ENCODE measurements at regions not wholly inside any gene's neighbourhood (a gene's known extent, or its start where the extent isn't known, plus 50 kb on each side); places are given as distances from the start of the nearest gene placed in this dataset.

DNA sequence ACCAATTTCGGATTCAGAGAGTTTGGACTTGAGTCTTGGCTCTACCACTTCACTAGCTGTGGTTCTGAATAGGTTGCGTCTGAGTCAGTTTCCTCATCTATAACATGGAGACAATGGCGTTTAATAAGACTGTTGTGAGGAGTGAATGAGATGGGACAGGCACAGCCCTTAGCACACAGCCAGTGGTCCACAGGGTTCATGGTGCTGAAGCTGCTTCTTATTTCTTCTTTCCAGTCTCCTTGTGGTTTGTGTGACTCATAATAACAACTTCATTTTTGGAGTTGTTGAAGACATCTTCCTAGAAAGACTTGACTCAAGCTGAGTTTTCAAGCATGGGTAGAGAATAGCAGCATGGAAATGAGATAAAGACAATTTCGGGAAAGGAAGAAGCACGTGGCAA is 172.6 kb upstream of the PPP2R2B start:
- Histone ChIP-seq H3K9me3 (ENCODE audit: control insufficient read depth in 2 of 2, low read length in 2 of 2) (no peaks in the 10 kb centered on the region), H3K4me3 (ENCODE audit: low read depth, low read length) (no peak overlapping the region), H3K36me3 (ENCODE audit: control insufficient read depth, insufficient read depth, low read length) (no peaks in the 10 kb centered on the region), H3K27ac (ENCODE audit: insufficient read depth, low read length, poor library complexity, severe bottlenecking) (no peak overlapping the region), H3K4me1 (ENCODE audit: control insufficient read depth, insufficient read depth, low read length, poor library complexity, severe bottlenecking) (no peaks in the 10 kb centered on the region), H3K27me3 (ENCODE audit: control insufficient read depth, insufficient read depth, low read length) (no peaks in the 10 kb centered on the region)
- H3K36me3 Mint-ChIP-seq: no peaks in the 10 kb centered on the region
- no peak overlapping the region for H3K4me3 Mint-ChIP-seq
- no peak for DNase-seq
- no peaks in the 10 kb centered on the region for H3K4me1 Mint-ChIP-seq
- no peak overlapping the region for H3K27ac Mint-ChIP-seq
- no peak for ATAC-seq (ENCODE audit: low read depth in 2 of 2)
- H3K27me3 Mint-ChIP-seq: no peaks in the 10 kb centered on the region
- H3K9me3 Mint-ChIP-seq: peaks cover 0 to 2% (median 0%) of the 10 kb centered on the region in 7 donors

DNA sequence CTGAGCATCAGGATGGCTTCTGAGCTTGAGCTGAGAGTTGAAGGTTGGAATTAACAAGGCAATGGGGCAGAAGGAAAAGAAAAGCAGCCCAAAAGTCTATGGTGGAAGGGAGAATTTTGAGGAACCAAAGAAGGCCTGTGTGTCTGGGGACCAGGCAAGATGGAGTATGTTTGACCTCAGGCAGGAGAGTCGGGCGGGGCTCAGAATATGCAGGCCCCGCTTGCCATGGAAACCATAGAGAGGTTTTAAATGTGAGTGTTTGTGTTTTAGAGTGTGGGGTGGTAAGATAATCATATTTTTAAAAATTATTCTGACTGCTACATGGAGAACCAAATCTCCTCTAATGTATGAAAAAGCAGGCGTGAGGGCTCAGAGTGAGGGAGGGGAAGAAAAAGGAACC is 174.0 kb upstream of the PPP2R2B start:
- Mint-ChIP-seq H3K4me3 (no peak overlapping the region), H3K36me3 (no peaks in the 10 kb centered on the region), H3K27ac (no peak overlapping the region), H3K9me3 (peaks cover 0 to 2% (median 0%) of the 10 kb centered on the region in 7 donors), H3K4me1 (no peaks in the 10 kb centered on the region), H3K27me3 (no peaks in the 10 kb centered on the region)
- DNase-seq (no peak), ATAC-seq (ENCODE audit: low read depth in 2 of 2) (no peak)
- H3K36me3 ChIP-seq (ENCODE audit: control insufficient read depth, insufficient read depth, low read length): no peaks in the 10 kb centered on the region
- H3K9me3 ChIP-seq (ENCODE audit: control insufficient read depth in 2 of 2, low read length in 2 of 2): no peaks in the 10 kb centered on the region
- no peak overlapping the region for H3K27ac ChIP-seq (ENCODE audit: insufficient read depth, low read length, poor library complexity, severe bottlenecking)
- no peak overlapping the region for H3K4me3 ChIP-seq (ENCODE audit: low read depth, low read length)
- H3K27me3 ChIP-seq (ENCODE audit: control insufficient read depth, insufficient read depth, low read length): no peaks in the 10 kb centered on the region
- H3K4me1 ChIP-seq (ENCODE audit: control insufficient read depth, insufficient read depth, low read length, poor library complexity, severe bottlenecking): no peaks in the 10 kb centered on the region

DNA sequence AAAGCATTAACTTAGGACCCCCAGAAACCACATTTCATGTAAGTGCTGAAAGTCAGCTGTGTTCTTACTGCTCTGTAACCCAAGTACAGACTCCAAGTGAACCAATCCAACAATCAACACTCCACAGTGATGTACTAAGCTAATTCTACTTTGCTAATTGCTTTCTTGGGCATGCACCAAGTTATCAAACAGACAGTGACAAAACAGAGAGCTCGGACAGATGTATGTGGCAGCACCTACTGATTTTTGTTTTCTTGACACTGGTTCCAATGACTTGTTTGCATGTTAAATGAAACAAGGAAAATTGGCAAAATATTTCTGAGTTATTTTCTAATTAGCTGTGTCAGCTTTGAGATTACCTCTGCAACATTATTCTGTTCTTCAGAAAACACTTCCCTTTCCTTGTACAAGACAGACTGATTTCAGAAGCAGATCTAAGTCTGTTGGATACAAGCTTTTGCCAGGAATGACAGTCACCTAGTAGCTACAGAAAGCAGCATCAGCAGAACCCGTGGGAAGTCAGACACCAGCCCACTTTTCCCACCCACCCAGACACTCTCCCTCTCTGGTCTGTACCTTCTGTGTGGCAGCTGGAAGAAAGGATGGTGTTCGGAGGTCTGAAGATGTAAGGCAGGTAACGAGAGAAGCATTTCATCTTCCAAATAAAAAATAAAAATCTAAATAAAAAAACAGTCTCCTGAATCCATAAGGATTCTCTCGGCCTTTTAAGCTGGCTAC is 176.7 kb upstream of the PPP2R2B start:
- H3K4me1 Mint-ChIP-seq: no peaks in the 10 kb centered on the region
- H3K4me3 ChIP-seq (ENCODE audit: low read depth, low read length): no peak overlapping the region
- H3K27me3 ChIP-seq (ENCODE audit: control insufficient read depth, insufficient read depth, low read length): no peaks in the 10 kb centered on the region
- H3K36me3 ChIP-seq (ENCODE audit: control insufficient read depth, insufficient read depth, low read length): no peaks in the 10 kb centered on the region
- peaks cover 0 to 1% (median 0%) of the 10 kb centered on the region in 7 donors for H3K9me3 Mint-ChIP-seq
- H3K27ac Mint-ChIP-seq: no peak overlapping the region
- ATAC-seq (ENCODE audit: low read depth in 2 of 2) (no peak), DNase-seq (no peak)
- no peaks in the 10 kb centered on the region for H3K4me1 ChIP-seq (ENCODE audit: control insufficient read depth, insufficient read depth, low read length, poor library complexity, severe bottlenecking)
- H3K9me3 ChIP-seq (ENCODE audit: control insufficient read depth in 2 of 2, low read length in 2 of 2): no peaks in the 10 kb centered on the region
- H3K27ac ChIP-seq (ENCODE audit: insufficient read depth, low read length, poor library complexity, severe bottlenecking): no peak overlapping the region
- no peak overlapping the region for H3K4me3 Mint-ChIP-seq
- no peaks in the 10 kb centered on the region for H3K36me3 Mint-ChIP-seq
- H3K27me3 Mint-ChIP-seq: no peaks in the 10 kb centered on the region

DNA sequence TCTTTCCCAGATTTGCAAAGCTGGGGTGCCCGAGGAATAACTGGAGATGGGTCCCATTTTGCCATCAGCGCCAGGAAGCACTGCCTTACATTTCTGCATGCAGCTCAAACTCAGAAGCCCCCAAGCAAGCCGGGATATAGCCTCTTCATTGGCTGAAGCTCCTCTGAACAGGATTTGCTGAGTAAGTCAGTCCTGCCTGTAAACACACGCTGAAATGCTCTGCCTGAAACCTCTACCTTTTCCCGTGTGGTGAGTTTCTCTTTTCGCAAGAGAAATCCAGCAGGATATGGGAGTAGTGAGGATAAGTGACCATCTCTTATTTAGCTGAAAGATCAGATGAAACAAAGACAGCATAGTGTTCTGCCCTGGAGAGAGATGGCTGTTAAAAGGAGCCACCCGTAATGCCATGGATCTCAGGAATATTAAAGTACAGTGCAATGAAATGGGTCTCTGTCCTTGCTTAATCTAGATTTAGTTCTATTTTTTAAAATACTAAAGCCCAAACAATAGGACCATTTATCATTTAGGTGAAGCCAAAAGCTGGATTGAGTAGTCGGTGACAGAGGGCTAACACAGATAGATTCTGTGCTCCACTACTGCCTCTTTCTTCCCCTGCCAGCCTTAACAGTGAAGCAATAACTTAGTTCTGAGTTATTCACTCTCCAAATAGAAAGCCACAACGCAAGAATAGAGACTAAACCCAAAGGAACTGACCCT is 177.5 kb upstream of the PPP2R2B start:
- peaks cover 0 to 1% (median 0%) of the 10 kb centered on the region in 7 donors for H3K9me3 Mint-ChIP-seq
- no peaks in the 10 kb centered on the region for H3K36me3 Mint-ChIP-seq
- Histone ChIP-seq H3K27me3 (ENCODE audit: control insufficient read depth, insufficient read depth, low read length) (no peaks in the 10 kb centered on the region), H3K4me3 (ENCODE audit: low read depth, low read length) (no peak overlapping the region), H3K27ac (ENCODE audit: insufficient read depth, low read length, poor library complexity, severe bottlenecking) (no peak overlapping the region), H3K4me1 (ENCODE audit: control insufficient read depth, insufficient read depth, low read length, poor library complexity, severe bottlenecking) (no peaks in the 10 kb centered on the region), H3K9me3 (ENCODE audit: control insufficient read depth in 2 of 2, low read length in 2 of 2) (no peaks in the 10 kb centered on the region), H3K36me3 (ENCODE audit: control insufficient read depth, insufficient read depth, low read length) (no peaks in the 10 kb centered on the region)
- H3K4me1 Mint-ChIP-seq: no peaks in the 10 kb centered on the region
- DNase-seq (no peak), ATAC-seq (ENCODE audit: low read depth in 2 of 2) (no peak)
- no peaks in the 10 kb centered on the region for H3K27me3 Mint-ChIP-seq
- no peak overlapping the region for H3K4me3 Mint-ChIP-seq
- no peak overlapping the region for H3K27ac Mint-ChIP-seq

DNA sequence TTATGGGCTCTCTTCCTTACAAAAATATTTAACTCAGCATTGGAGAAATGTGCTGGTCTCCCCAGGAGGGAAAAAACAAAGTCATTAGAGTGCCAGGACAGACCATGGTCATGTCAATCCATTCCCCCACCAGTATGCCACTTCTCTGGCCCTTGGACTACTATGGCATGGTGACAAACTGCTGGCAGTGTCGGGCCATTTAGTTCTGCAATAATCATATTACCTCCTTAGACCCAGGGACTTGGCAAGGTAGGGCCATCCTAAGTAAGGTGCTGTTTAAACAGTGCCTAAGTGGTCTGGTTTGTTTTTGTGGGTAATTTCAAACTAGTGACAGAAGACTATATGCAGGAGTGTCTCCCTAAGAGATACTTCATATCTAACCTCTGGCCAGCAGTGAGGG is 177.8 kb upstream of the STK32A start:
- DNase-seq (no peak), ATAC-seq (ENCODE audit: low read depth in 2 of 2) (no peak)
- no peaks in the 10 kb centered on the region for H3K27me3 Mint-ChIP-seq
- Histone ChIP-seq H3K4me1 (ENCODE audit: control insufficient read depth, insufficient read depth, low read length, poor library complexity, severe bottlenecking) (no peaks in the 10 kb centered on the region), H3K9me3 (ENCODE audit: control insufficient read depth in 2 of 2, low read length in 2 of 2) (no peaks in the 10 kb centered on the region), H3K4me3 (ENCODE audit: low read depth, low read length) (no peak overlapping the region), H3K36me3 (ENCODE audit: control insufficient read depth, insufficient read depth, low read length) (no peaks in the 10 kb centered on the region), H3K27me3 (ENCODE audit: control insufficient read depth, insufficient read depth, low read length) (no peaks in the 10 kb centered on the region), H3K27ac (ENCODE audit: insufficient read depth, low read length, poor library complexity, severe bottlenecking) (no peak overlapping the region)
- no peaks in the 10 kb centered on the region for H3K4me1 Mint-ChIP-seq
- no peaks in the 10 kb centered on the region for H3K36me3 Mint-ChIP-seq
- peaks cover 0 to 1% (median 0%) of the 10 kb centered on the region in 7 donors for H3K9me3 Mint-ChIP-seq
- no peak overlapping the region for H3K27ac Mint-ChIP-seq
- no peak overlapping the region for H3K4me3 Mint-ChIP-seq

DNA sequence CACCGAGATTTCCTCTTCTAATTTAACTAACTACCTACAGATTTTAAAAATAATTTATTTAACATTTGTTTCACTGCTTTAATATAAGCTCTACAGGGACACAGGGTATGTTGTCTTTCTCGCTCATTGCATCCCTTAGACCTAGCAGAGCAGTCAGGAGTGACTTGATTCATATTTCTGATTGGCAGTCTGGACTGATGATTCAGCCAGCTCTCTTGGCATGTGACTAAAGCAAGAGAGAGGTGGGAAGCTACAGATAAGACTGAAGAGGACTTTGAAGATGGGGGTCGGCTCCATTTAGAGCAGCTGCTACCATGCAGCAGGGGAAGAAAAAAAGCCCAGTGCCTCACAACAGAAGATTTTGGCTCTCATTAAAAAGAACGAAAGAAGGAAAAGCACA is 173.4 kb upstream of the STK32A start:
- Histone ChIP-seq H3K27ac (ENCODE audit: insufficient read depth, low read length, poor library complexity, severe bottlenecking) (no peak overlapping the region), H3K4me1 (ENCODE audit: control insufficient read depth, insufficient read depth, low read length, poor library complexity, severe bottlenecking) (no peaks in the 10 kb centered on the region), H3K9me3 (ENCODE audit: control insufficient read depth in 2 of 2, low read length in 2 of 2) (no peaks in the 10 kb centered on the region), H3K4me3 (ENCODE audit: low read depth, low read length) (no peak overlapping the region), H3K36me3 (ENCODE audit: control insufficient read depth, insufficient read depth, low read length) (no peaks in the 10 kb centered on the region), H3K27me3 (ENCODE audit: control insufficient read depth, insufficient read depth, low read length) (no peaks in the 10 kb centered on the region)
- H3K36me3 Mint-ChIP-seq: no peaks in the 10 kb centered on the region
- H3K9me3 Mint-ChIP-seq: peaks cover 0 to 7% (median 0%) of the 10 kb centered on the region in 7 donors
- DNase-seq (no peak), ATAC-seq (ENCODE audit: low read depth in 2 of 2) (no peak)
- H3K4me3 Mint-ChIP-seq: no peak overlapping the region
- no peaks in the 10 kb centered on the region for H3K27me3 Mint-ChIP-seq
- H3K27ac Mint-ChIP-seq: no peak overlapping the region
- peaks cover 0 to 3% (median 3%) of the 10 kb centered on the region in 4 donors for H3K4me1 Mint-ChIP-seq

DNA sequence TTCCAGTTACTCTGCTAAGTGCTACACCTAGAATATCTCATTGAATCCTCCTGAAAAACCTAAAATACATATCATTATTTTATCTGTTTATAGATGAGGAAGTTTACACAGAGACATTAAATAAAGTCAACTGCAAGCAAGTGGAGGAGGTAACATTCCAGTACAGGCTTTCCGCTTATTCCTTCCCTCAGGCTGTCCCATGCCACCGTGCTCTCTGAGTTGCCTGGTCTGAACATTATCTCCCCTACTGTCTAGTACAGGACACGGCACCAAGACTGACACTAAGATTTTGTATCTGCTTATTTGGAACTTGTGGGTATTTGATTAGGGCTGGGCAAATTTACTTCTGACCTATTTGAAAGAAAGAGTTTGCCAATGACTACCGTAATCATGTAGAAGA is 172.4 kb upstream of the STK32A start:
- Mint-ChIP-seq H3K36me3 (no peaks in the 10 kb centered on the region), H3K27ac (no peak overlapping the region), H3K4me3 (no peak overlapping the region), H3K4me1 (peaks cover 0 to 3% (median 3%) of the 10 kb centered on the region in 4 donors), H3K27me3 (no peaks in the 10 kb centered on the region), H3K9me3 (peaks cover 0 to 7% (median 0%) of the 10 kb centered on the region in 7 donors)
- Histone ChIP-seq H3K9me3 (ENCODE audit: control insufficient read depth in 2 of 2, low read length in 2 of 2) (peaks cover 0 to under 1% of the 10 kb centered on the region in 2 experiments), H3K4me3 (ENCODE audit: low read depth, low read length) (no peak overlapping the region), H3K27me3 (ENCODE audit: control insufficient read depth, insufficient read depth, low read length) (no peaks in the 10 kb centered on the region), H3K27ac (ENCODE audit: insufficient read depth, low read length, poor library complexity, severe bottlenecking) (no peak overlapping the region), H3K36me3 (ENCODE audit: control insufficient read depth, insufficient read depth, low read length) (no peaks in the 10 kb centered on the region), H3K4me1 (ENCODE audit: control insufficient read depth, insufficient read depth, low read length, poor library complexity, severe bottlenecking) (no peaks in the 10 kb centered on the region)
- ATAC-seq (ENCODE audit: low read depth in 2 of 2): no peak
- no peak for DNase-seq

DNA sequence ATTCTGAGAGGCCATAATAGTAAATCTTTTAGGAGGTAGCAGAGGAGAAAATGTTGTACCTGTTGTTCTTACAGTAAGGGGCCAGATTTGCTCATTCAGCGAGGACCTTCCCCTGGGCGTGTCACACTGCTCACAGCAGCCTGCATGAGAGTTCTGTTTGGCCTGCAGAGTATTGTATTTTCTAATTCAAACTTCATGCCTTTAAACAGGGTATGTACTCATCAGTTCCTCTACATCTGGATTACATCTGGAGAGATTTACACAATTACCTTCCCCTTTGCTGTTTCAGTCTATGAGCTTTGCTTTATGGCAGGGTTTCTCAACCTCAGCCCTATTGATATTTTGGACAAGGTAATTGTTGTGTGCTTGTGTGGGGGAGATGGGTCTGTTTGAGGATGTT is 170.9 kb upstream of the STK32A start:
- no peak overlapping the region for H3K4me3 ChIP-seq (ENCODE audit: low read depth, low read length)
- no peaks in the 10 kb centered on the region for H3K36me3 ChIP-seq (ENCODE audit: control insufficient read depth, insufficient read depth, low read length)
- no peaks in the 10 kb centered on the region for H3K36me3 Mint-ChIP-seq
- ATAC-seq (ENCODE audit: low read depth in 2 of 2) (no peak), DNase-seq (no peak)
- H3K4me3 Mint-ChIP-seq: no peak overlapping the region
- peaks cover 0 to 2% of the 10 kb centered on the region in 2 experiments for H3K9me3 ChIP-seq (ENCODE audit: control insufficient read depth in 2 of 2, low read length in 2 of 2)
- no peaks in the 10 kb centered on the region for H3K27me3 Mint-ChIP-seq
- peaks cover 0 to 3% (median 3%) of the 10 kb centered on the region in 4 donors for H3K4me1 Mint-ChIP-seq
- H3K27ac Mint-ChIP-seq: no peak overlapping the region
- peaks cover 0 to 7% (median 0%) of the 10 kb centered on the region in 7 donors for H3K9me3 Mint-ChIP-seq
- no peaks in the 10 kb centered on the region for H3K4me1 ChIP-seq (ENCODE audit: control insufficient read depth, insufficient read depth, low read length, poor library complexity, severe bottlenecking)
- H3K27me3 ChIP-seq (ENCODE audit: control insufficient read depth, insufficient read depth, low read length): no peaks in the 10 kb centered on the region
- no peak overlapping the region for H3K27ac ChIP-seq (ENCODE audit: insufficient read depth, low read length, poor library complexity, severe bottlenecking)
